ENCODE measurements at regions not wholly inside any gene's neighbourhood (a gene's known extent, or its start where the extent isn't known, plus 50 kb on each side); places are given as distances from the start of the nearest gene placed in this dataset.

- ChIA-PET CTCF (ENCODE audit: low intra/inter-chr PET ratio) (no interaction called here), POLR2A (no interaction called here)
- WGBS (ENCODE audit: insufficient coverage, low coverage, missing lambda C conversion rate), result 0% methylated on average over 1 of the region's 1 CpG
- in situ Hi-C loops (cut with MboI), result no loop called here
- no peaks in the 10 kb centered on the region for H3K9me1 ChIP-seq (ENCODE audit: control insufficient read depth, insufficient read depth, low read length)
- H2AFZ ChIP-seq (ENCODE audit: low read depth, low read length), result no peak overlapping the region
- H3K4me1 ChIP-seq (replicated peaks in 1 of 2; ENCODE audit: control insufficient read depth in 2 of 2, insufficient read depth in 2 of 2, low read length in 2 of 2), result no peaks in the 10 kb centered on the region
- H3K4me2 ChIP-seq (ENCODE audit: insufficient read depth, low read length), result no peak overlapping the region
- no peaks in the 10 kb centered on the region for H3K36me3 ChIP-seq (ENCODE audit: control insufficient read depth, insufficient read depth, low read length)
- DNase-seq (ENCODE audit: extremely low read depth in 1 of 4, low spot score in 3 of 4) (no peak), FAIRE-seq (no peak), ATAC-seq (no peak)
- intact Hi-C loops (cut with micrococcal nuclease), result no loop called here
- no peaks in the 10 kb centered on the region for H4K20me1 ChIP-seq (replicated peaks; ENCODE audit: control insufficient read depth, insufficient read depth, low read length)
- BruUV-seq (replicated peaks), result no TSS peak
- no peaks in the 10 kb centered on the region for H3K9me3 ChIP-seq (replicated peaks; ENCODE audit: control insufficient read depth, insufficient read depth, low read depth, low read length)
- H3K79me2 ChIP-seq (ENCODE audit: control insufficient read depth, insufficient read depth, low read length), result no peaks in the 10 kb centered on the region
- H3K4me3 ChIP-seq, result no peak overlapping the region
- H3K27ac ChIP-seq (ENCODE audit: extremely low read depth, low read depth, low read length), result no peak overlapping the region
- no peak for TF ChIP-seq SAP30 (IDR thresholded peaks at IDR 0.05; ENCODE audit: borderline replicate concordance, insufficient read depth, low read depth, low read length, poor library complexity, severe bottlenecking)
- no peak for TF ChIP-seq MCM7 (IDR thresholded peaks at IDR 0.05)
- no peak for TF ChIP-seq CCAR2 (IDR thresholded peaks at IDR 0.05; ENCODE audit: low read depth, low read length)
- no peak for TF ChIP-seq ZNF586 (CRISPR knock-in tag; conservative IDR thresholded peaks at IDR 0.05)
- no peak for TF ChIP-seq NR2C1 (IDR thresholded peaks at IDR 0.05)
- no peak for TF ChIP-seq NR2C1 (tag; IDR thresholded peaks at IDR 0.05)
- no peak for TF ChIP-seq BHLHE40 (IDR thresholded peaks at IDR 0.05; ENCODE audit: low read length)
- no peak for TF ChIP-seq TAF9B (IDR thresholded peaks at IDR 0.05; ENCODE audit: partially characterized antibody)
- no peak for TF ChIP-seq E2F3 (CRISPR knock-in tag; IDR thresholded peaks at IDR 0.05)
- no peak for TF ChIP-seq NCOA2 (IDR thresholded peaks at IDR 0.05; ENCODE audit: partially characterized antibody in 2 of 2)
- no peak for TF ChIP-seq NR3C1 (CRISPR knock-in tag; IDR thresholded peaks at IDR 0.05)
- H3K9ac ChIP-seq (ENCODE audit: insufficient read depth in 1 of 2, low read depth in 2 of 2, low read length in 2 of 2), result no peak overlapping the region
- H3K27me3 ChIP-seq (ENCODE audit: control insufficient read depth in 2 of 2, insufficient read depth in 2 of 2, low read length in 2 of 2), result no peaks in the 10 kb centered on the region
Measured at GRCh38 chr1:191698246-191698645, 460.0 kb upstream of the RGS18 start.
